ENCODE measurements at regions not wholly inside any gene's neighbourhood (a gene's known extent, or its start where the extent isn't known, plus 50 kb on each side); places are given as distances from the start of the nearest gene placed in this dataset.
A peak's percentile ranks its signal among the peaks of the same experiment; 100 is the strongest.

DNA sequence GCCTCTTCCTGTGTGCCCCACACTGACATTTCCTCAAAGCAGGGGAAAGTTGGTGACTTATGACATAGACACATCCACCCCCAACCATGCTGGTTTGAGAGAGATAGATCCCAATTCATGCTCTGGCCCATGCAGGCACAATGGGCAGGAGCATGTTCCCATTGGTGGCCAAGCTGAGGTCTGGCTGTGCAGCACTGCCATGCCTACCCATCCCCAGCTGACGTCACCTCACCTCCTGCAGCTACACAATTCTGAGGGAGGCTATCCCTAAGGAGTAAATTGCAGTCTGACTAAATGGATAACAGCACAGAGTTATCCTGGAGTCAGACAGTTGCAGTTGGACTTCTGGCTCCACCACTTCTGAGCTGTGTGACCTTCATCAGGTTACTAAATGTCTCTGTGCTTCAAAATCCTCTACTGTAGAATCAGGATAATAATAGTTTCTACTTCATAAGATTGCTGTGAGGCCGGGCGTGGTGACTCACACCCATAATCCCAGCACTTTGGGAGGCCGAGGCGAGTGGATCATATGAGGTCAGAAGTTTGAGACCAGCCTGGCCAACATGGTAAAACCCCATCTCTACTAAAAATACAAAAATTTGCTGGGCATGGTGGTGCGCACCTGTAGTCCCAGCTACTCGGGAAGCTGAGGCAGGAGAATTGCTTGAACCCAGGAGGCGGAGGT is 323.9 kb downstream of the BCL11B start:
- Histone ChIP-seq H3K27me3 (ENCODE audit: insufficient read depth, poor library complexity, severe bottlenecking) (no peaks in the 10 kb centered on the region), H3K4me3 (ENCODE audit: severe bottlenecking) (no peak overlapping the region), H3K9me3 (ENCODE audit: severe bottlenecking) (no peaks in the 10 kb centered on the region), H3K27ac (ENCODE audit: poor library complexity, severe bottlenecking) (no peak overlapping the region), H3K4me1 (ENCODE audit: insufficient read depth, poor library complexity, severe bottlenecking) (peaks cover 20% of the 10 kb centered on the region), H3K36me3 (ENCODE audit: low read depth) (no peaks in the 10 kb centered on the region)
- DNase-seq (ENCODE audit: low spot score) (peak; percentile 37), ATAC-seq (ENCODE audit: low read depth) (no peak)
- TF ChIP-seq, protein P1, sequence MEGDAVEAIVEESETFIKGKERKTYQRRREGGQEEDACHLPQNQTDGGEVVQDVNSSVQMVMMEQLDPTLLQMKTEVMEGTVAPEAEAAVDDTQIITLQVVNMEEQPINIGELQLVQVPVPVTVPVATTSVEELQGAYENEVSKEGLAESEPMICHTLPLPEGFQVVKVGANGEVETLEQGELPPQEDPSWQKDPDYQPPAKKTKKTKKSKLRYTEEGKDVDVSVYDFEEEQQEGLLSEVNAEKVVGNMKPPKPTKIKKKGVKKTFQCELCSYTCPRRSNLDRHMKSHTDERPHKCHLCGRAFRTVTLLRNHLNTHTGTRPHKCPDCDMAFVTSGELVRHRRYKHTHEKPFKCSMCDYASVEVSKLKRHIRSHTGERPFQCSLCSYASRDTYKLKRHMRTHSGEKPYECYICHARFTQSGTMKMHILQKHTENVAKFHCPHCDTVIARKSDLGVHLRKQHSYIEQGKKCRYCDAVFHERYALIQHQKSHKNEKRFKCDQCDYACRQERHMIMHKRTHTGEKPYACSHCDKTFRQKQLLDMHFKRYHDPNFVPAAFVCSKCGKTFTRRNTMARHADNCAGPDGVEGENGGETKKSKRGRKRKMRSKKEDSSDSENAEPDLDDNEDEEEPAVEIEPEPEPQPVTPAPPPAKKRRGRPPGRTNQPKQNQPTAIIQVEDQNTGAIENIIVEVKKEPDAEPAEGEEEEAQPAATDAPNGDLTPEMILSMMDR (IDR thresholded peaks at IDR 0.05; ENCODE audit: poor library complexity, severe bottlenecking): no peak

DNA sequence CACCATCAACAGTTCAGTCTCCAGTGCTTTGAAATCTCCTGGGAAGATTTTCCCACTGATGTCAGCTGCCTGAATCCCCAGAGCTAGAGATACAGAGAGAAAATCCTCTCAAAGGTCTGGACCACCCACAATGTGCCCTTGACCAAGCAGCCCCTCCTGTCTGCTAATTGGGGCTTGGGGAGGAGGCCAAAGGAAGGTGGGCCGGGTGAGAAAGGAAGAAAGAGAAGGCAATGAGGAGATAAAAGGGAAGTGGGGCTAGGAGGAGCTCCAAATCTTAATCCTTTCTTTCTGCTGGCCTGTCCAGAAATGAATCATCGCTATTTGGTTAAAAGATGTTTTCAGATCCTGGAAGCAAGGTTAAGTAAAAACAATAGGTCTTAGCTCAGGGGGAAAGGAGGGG is 322.9 kb downstream of the BCL11B start:
- ATAC-seq (ENCODE audit: low read depth) (no peak), DNase-seq (ENCODE audit: low spot score) (no peak)
- Histone ChIP-seq H3K9me3 (ENCODE audit: severe bottlenecking) (no peaks in the 10 kb centered on the region), H3K4me3 (ENCODE audit: severe bottlenecking) (no peak overlapping the region), H3K27me3 (ENCODE audit: insufficient read depth, poor library complexity, severe bottlenecking) (no peaks in the 10 kb centered on the region), H3K4me1 (ENCODE audit: insufficient read depth, poor library complexity, severe bottlenecking) (peaks cover 30% of the 10 kb centered on the region), H3K27ac (ENCODE audit: poor library complexity, severe bottlenecking) (no peak overlapping the region), H3K36me3 (ENCODE audit: low read depth) (no peaks in the 10 kb centered on the region)
- TF ChIP-seq, protein P1 (IDR thresholded peaks at IDR 0.05; ENCODE audit: poor library complexity, severe bottlenecking): no peak

GRCh38 chr14:98949481-98950135 is 322.4 kb downstream of the BCL11B start:
- Histone ChIP-seq H3K27ac (ENCODE audit: poor library complexity, severe bottlenecking) (no peak overlapping the region), H3K27me3 (ENCODE audit: insufficient read depth, poor library complexity, severe bottlenecking) (no peaks in the 10 kb centered on the region), H3K9me3 (ENCODE audit: severe bottlenecking) (no peaks in the 10 kb centered on the region), H3K4me1 (ENCODE audit: insufficient read depth, poor library complexity, severe bottlenecking) (peaks cover 36% of the 10 kb centered on the region), H3K4me3 (ENCODE audit: severe bottlenecking) (no peak overlapping the region), H3K36me3 (ENCODE audit: low read depth) (no peaks in the 10 kb centered on the region)
- ATAC-seq (ENCODE audit: low read depth): no peak
- TF ChIP-seq, protein P1 (IDR thresholded peaks at IDR 0.05; ENCODE audit: poor library complexity, severe bottlenecking): no peak
- DNase-seq (ENCODE audit: low spot score): peak; percentile 51

- Histone ChIP-seq H3K27me3 (ENCODE audit: insufficient read depth, poor library complexity, severe bottlenecking) (no peaks in the 10 kb centered on the region), H3K9me3 (ENCODE audit: severe bottlenecking) (no peaks in the 10 kb centered on the region), H3K36me3 (ENCODE audit: low read depth) (no peaks in the 10 kb centered on the region), H3K27ac (ENCODE audit: poor library complexity, severe bottlenecking) (no peak overlapping the region), H3K4me3 (ENCODE audit: severe bottlenecking) (no peak overlapping the region), H3K4me1 (ENCODE audit: insufficient read depth, poor library complexity, severe bottlenecking) (peaks cover 36% of the 10 kb centered on the region)
- DNase-seq (ENCODE audit: low spot score) (peak; percentile 62), ATAC-seq (ENCODE audit: low read depth) (no peak)
- TF ChIP-seq, protein P1 (IDR thresholded peaks at IDR 0.05; ENCODE audit: poor library complexity, severe bottlenecking): no peak
These were observed 321.6 kb downstream of the BCL11B start for GRCh38 chr14:98950353-98950895.

DNA sequence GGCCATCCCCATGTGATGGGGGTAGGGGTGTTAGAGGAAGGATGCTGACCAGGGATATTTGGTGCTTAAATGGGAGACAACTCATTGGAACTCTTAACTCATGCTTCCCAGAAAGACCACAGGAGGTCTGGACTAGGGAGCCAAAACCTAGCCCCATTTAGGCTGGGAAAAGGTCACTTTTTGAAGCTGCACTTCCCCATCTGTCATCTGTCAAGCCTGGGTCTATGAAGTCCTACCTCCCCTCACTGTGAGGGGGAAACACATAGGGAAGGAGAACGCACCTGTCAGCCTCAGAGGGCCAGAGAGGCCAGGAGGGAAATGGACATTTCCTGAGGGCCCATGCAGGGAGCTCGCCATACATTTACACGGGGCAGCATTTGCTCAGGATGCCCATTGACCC is 321.0 kb downstream of the BCL11B start:
- Histone ChIP-seq H3K4me1 (ENCODE audit: insufficient read depth, poor library complexity, severe bottlenecking) (peaks cover 36% of the 10 kb centered on the region), H3K36me3 (ENCODE audit: low read depth) (no peaks in the 10 kb centered on the region), H3K4me3 (ENCODE audit: severe bottlenecking) (no peak overlapping the region), H3K9me3 (ENCODE audit: severe bottlenecking) (no peaks in the 10 kb centered on the region), H3K27ac (ENCODE audit: poor library complexity, severe bottlenecking) (no peak overlapping the region), H3K27me3 (ENCODE audit: insufficient read depth, poor library complexity, severe bottlenecking) (no peaks in the 10 kb centered on the region)
- ATAC-seq (ENCODE audit: low read depth): no peak
- peak; percentile 17 for DNase-seq (ENCODE audit: low spot score)
- TF ChIP-seq, protein P1 (IDR thresholded peaks at IDR 0.05; ENCODE audit: poor library complexity, severe bottlenecking): no peak

All from RWPE2 (cell line).